K562 (cell line): ENCODE measurements at regions not wholly inside any gene's neighbourhood (a gene's known extent, or its start where the extent isn't known, plus 50 kb on each side); places are given as distances from the start of the nearest gene placed in this dataset.
"Not testable (repeated sequence)": the region's sequence is repeated elsewhere in the genome, so short reads cannot be mapped to it uniquely, and the experiment has no call there.

Source experiments
- CHD1 ChIP-seq: fragments of 200-600 bp; sonication (generic); IDR thresholded peaks from one replicate; pipeline ENCODE4 v1.6.1; 2012; ENCODE audit warnings: mild to moderate bottlenecking, moderate library complexity, low read length, inconsistent platforms
- DPF2 ChIP-seq: fragments of 450-650 bp; IDR thresholded peaks from 2 replicates; pipeline ENCODE4 v1.6.1; 2016
- E2F1 ChIP-seq: sonication (generic); formaldehyde crosslinking; IDR thresholded peaks from 2 replicates; pipeline ENCODE4 v1.8.1; 2023; ENCODE audit warnings: mild to moderate bottlenecking, missing genetic modification reagents, moderate library complexity
- ELF1 ChIP-seq: fragments of 200-800 bp; sonication (Bioruptor generic); IDR thresholded peaks from 2 replicates; pipeline ENCODE4 v1.6.1; 2016; ENCODE audit warnings: missing genetic modification characterization, missing compliant biosample characterization
- FOXJ3 ChIP-seq: sonication (generic); formaldehyde crosslinking; IDR thresholded peaks from 2 replicates; pipeline ENCODE4 v1.4.0; 2020; ENCODE audit warnings: mild to moderate bottlenecking, missing genetic modification reagents
- GABPB1 ChIP-seq: sonication (generic); formaldehyde crosslinking; IDR thresholded peaks from 2 replicates; pipeline ENCODE4 v1.8.0; 2022; ENCODE audit warnings: mild to moderate bottlenecking, missing genetic modification reagents
- HDAC2 ChIP-seq: fragments of 450-650 bp; IDR thresholded peaks from 2 replicates; pipeline ENCODE4 v1.6.1; 2016; ENCODE audit warnings: mild to moderate bottlenecking
- REST ChIP-seq, 2 experiments: fragments of 450-650 bp; formaldehyde crosslinking in 1 of 2; IDR thresholded peaks; 2 replicates each; pipeline versions ENCODE4 v1.4.0 to v1.6.1; 2014 to 2020; ENCODE audit warnings: mild to moderate bottlenecking in 2 of 2, borderline replicate concordance in 1 of 2, low read depth in 1 of 2
- SAP30 ChIP-seq: fragments of 200-600 bp; sonication (generic); IDR thresholded peaks from 2 replicates; pipeline ENCODE4 v1.6.1; 2012; ENCODE audit warnings: borderline replicate concordance, low read depth, mild to moderate bottlenecking, moderate library complexity, low read length, control low read depth, inconsistent platforms; ENCODE audit not compliant: insufficient read depth, poor library complexity, severe bottlenecking
- ZBTB34 ChIP-seq: fragments of 250-450 bp; sonication (Bioruptor Pico); IDR thresholded peaks from 2 replicates; pipeline ENCODE4 v1.8.0; 2021; ENCODE audit warnings: mild to moderate bottlenecking, moderate library complexity
- ZNF140 ChIP-seq: fragments of 250-450 bp; sonication (Bioruptor Pico); IDR thresholded peaks from 2 replicates; pipeline ENCODE4 v1.8.0; 2021; ENCODE audit warnings: moderate library complexity, mild to moderate bottlenecking, inconsistent platforms
- TF ChIP-seq, protein P1 (sequence below): sonication (generic); formaldehyde crosslinking; IDR thresholded peaks from 2 replicates; pipeline ENCODE4 v1.8.1; 2023; ENCODE audit warnings: mild to moderate bottlenecking, missing genetic modification reagents

GRCh38 chr7:121497545-121497944 is 101.4 kb upstream of the FAM3C start:
- TF ChIP-seq HDAC2; ELF1; SAP30; DPF2; REST (IDR thresholded peaks at IDR 0.05; ENCODE audit: borderline replicate concordance); REST (CRISPR knock-in tag; IDR thresholded peaks at IDR 0.05; ENCODE audit: low read depth); FOXJ3 (CRISPR knock-in tag); ZBTB34 (CRISPR knock-in tag); ZNF140 (CRISPR knock-in tag); E2F1 (CRISPR knock-in tag); GABPB1 (CRISPR knock-in tag); CHD1: not testable (repeated sequence)
- TF ChIP-seq, protein P1, sequence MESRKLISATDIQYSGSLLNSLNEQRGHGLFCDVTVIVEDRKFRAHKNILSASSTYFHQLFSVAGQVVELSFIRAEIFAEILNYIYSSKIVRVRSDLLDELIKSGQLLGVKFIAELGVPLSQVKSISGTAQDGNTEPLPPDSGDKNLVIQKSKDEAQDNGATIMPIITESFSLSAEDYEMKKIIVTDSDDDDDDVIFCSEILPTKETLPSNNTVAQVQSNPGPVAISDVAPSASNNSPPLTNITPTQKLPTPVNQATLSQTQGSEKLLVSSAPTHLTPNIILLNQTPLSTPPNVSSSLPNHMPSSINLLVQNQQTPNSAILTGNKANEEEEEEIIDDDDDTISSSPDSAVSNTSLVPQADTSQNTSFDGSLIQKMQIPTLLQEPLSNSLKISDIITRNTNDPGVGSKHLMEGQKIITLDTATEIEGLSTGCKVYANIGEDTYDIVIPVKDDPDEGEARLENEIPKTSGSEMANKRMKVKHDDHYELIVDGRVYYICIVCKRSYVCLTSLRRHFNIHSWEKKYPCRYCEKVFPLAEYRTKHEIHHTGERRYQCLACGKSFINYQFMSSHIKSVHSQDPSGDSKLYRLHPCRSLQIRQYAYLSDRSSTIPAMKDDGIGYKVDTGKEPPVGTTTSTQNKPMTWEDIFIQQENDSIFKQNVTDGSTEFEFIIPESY (CRISPR knock-in tag) = not testable (repeated sequence)
